ENCODE measurements at regions not wholly inside any gene's neighbourhood (a gene's known extent, or its start where the extent isn't known, plus 50 kb on each side); places are given as distances from the start of the nearest gene placed in this dataset.
"Not testable (repeated sequence)": the region's sequence is repeated elsewhere in the genome, so short reads cannot be mapped to it uniquely, and the experiment has no call there.

DNA sequence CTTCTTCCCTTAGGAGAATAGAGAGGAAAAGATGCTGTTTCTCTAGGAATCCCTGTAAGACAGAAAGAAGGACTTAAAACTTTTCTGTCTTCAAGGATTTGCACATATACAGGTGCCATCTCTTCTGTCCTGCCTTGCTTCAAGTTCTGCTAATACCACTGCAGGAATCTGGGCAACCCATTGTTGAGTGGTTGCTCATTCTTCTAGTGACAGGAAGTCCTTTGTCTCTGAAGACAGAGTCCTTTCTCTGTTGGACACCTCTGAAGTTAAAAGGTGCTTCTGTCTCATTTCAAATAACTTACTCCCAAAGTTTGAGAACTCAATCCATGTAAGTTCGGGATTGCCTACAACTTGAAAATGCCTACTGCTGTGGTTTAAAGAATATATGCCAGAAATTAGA, 114.4 kb upstream of the TMTC4 start:
- DNase-seq (ENCODE audit: low spot score in 2 of 2) (no peak), FAIRE-seq (no peak)

GRCh38 chr13:100788540-100788939, 113.9 kb upstream of the TMTC4 start:
- FAIRE-seq (no peak), DNase-seq (ENCODE audit: low spot score in 2 of 2) (no peak)

- DNase-seq (ENCODE audit: low spot score in 2 of 2) = no peak
- FAIRE-seq = no peak
These were observed 113.3 kb upstream of the TMTC4 start for GRCh38 chr13:100787899-100788298.

- DNase-seq (ENCODE audit: low spot score in 2 of 2); FAIRE-seq: not testable (repeated sequence)
These were observed 102.1 kb upstream of the TMTC4 start for GRCh38 chr13:100776686-100777085.

DNA sequence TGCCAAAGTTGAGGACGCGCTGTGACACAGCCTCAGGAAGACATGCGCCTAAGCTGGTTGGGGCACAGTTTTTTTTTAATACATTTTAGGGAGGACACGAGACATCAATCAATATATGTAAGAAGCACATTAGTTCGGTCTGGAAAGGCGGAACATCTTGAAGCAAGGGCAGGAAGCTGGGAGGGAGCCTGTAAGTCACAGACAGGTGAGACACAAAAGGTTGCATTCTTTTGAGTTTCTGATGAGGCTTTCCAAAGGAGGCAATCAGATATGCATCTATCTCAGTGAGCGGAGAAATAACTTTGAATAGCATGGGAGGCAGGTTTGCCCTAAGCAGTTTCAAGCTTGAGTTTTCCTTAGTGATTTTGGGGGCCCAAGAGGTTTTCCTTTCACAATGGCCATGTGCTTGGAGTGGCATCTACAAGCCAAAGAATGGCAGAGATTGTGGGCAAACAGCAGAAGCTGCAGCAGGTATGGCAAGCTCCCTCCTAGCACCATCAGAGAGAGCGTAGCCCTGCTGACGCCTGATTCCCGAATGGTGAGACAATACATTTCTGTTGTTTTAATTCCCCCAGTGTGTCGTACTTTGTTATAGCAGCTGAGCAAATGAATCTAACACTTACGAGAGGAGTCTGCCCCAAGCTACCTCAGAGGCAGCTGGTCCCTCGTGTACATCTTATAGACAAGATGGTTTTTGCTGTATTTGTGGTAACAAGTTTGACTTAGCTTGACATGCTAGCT, 99.5 kb upstream of the TMTC4 start:
- no peak for DNase-seq (ENCODE audit: low spot score in 2 of 2)

DNA sequence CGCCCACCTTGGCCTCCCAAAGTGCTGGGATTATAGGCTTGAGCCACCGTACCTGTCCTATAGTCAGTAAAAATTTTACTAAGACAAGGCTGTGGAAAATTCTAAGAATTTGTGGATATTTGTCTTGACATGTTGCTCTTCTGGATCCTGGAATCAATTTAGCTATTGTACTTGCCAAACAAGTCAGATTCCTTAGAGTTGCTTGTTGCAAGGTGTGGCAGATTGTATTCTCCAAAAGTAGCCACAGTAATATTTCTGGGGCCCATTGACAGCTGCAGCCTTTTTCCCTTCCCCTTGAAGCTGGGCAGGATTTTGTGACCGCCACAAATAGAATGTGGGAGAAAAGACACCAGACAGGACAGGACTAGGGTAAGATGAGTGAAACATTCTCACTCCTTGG, 98.8 kb upstream of the TMTC4 start:
- no peak for DNase-seq (ENCODE audit: low spot score in 2 of 2)
- no peak for FAIRE-seq

More for the DNA sequence above, 99.5 kb upstream of the TMTC4 start:
- no peak for FAIRE-seq

- FAIRE-seq (no peak), DNase-seq (ENCODE audit: low spot score in 2 of 2) (no peak)
These were observed 92.6 kb upstream of the TMTC4 start for GRCh38 chr13:100767192-100767591.

DNA sequence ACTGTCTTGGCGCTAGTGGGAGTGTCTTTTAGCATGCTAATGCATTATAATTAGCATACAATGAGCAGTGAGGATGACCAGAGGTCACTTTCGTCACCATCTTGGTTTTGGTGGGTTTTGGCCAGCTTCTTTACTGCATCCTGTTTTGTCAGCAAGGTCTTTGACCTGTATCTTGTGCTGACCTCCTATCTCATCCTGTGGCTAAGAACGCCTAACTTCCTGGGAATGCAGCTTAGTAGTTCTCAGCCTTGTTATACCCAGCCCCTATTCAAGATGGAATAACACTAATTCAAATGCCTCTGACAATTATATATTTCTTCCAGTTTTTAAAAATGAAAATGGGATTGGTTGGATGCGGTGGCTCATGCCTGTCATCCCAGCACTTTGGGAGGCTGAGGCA, 92.0 kb upstream of the TMTC4 start:
- DNase-seq (ENCODE audit: low spot score in 2 of 2); FAIRE-seq: not testable (repeated sequence)

DNA sequence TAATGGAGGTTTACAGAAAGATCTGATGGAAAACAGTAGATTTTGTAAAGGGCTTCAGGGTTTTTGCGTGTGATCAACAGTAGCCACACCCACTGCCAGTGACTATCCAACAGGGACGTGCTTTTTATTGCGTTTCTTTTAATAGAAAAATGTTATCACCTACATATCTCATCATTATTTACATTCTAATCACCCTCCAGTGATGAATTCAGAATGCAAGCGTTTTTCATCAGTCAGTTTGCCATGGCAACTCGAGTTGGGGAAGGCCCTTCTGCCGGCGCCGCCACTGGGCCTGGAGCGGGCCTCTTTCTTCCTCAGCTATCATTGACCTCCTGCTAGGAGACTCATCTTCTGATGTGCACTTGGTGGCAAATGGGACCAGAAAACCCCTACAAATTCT, 90.3 kb upstream of the TMTC4 start:
- FAIRE-seq (no peak), DNase-seq (ENCODE audit: low spot score in 2 of 2) (no peak)

DNA sequence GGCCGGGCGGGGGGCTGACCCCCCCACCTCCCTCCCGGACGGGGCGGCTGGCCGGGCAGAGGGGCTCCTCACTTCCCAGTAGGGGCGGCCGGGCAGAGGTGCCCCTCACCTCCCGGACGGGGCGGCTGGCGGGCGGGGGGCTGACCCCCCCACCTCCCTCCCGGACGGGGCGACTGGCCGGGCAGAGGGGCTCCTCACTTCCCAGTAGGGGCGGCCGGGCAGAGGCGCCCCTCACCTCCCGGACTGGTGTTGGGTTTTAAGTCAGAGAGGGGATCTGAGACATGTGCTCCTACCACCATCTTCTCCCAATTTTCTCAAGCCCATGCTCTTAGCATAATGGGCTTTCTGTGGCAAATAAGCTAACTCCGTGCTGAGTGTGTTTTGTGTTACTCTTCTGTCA, 87.5 kb upstream of the TMTC4 start:
- DNase-seq (ENCODE audit: low spot score in 2 of 2); FAIRE-seq: not testable (repeated sequence)

- no peak for FAIRE-seq
- no peak for DNase-seq (ENCODE audit: low spot score in 2 of 2)
These were observed 81.3 kb upstream of the TMTC4 start for GRCh38 chr13:100755891-100756290.

- DNase-seq (ENCODE audit: low spot score in 2 of 2) = no peak
- no peak for FAIRE-seq
These were observed 79.9 kb upstream of the TMTC4 start for GRCh38 chr13:100754459-100754858.

DNA sequence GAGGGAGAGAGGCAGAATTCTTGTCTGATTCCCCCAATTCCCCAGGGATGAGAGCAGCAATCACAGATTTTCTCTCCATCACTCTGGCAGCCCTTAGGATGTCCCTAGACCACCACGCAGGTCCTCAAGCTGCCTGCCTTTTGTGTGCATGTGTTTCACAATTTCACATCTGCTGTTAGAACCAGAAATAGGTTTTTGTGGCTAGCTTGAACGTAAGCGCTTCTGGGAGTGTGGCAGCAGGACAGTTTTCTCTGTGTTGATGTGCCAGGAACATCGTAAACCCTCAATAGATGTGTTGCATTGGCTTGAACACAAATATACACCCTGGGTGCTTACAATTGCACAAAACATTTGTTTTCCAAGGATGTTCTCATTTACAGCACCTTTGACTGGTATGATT, 78.8 kb upstream of the TMTC4 start:
- FAIRE-seq = no peak
- no peak for DNase-seq (ENCODE audit: low spot score in 2 of 2)

- peak in 1 of 2 donors; percentile 31 for DNase-seq (ENCODE audit: low spot score in 2 of 2)
- no peak for FAIRE-seq
These were observed 77.2 kb upstream of the TMTC4 start for GRCh38 chr13:100751826-100752225.

DNA sequence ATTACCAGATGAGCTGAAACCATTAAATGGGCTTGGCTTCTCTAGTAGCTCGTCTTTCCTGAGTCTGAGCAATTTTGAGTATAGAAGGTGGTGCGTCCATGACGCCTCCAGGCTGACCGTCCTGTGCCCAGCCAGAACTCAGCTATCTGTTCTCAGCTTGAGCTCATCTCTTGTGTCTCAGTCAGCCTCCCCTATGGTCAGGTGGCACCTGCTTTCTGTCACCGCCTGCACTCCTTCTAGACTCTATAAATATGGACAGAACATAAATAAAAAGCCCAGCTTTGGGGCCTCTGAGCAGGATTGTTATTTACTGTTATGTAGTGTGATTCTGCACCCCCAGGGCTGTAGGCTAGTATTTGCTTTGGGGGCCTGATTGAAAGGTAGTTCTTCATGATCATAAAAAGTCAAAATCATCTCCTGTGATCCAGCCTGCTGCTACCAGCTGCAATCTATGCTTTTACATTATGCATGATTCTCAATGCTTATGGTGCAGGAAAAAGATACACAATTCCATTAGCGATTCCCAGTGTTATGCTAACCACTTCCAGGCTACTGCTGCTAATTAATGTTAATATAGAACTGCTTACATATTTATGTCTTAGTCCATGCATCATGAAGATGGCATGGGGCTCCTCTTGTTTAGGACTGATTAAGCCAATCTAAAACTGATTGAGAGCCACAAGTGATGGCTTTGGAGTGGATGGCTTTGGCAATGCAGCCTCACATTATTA, 72.5 kb upstream of the TMTC4 start:
- DNase-seq (ENCODE audit: low spot score in 2 of 2) (no peak), FAIRE-seq (no peak)

- no peak for FAIRE-seq
These were observed 63.7 kb upstream of the TMTC4 start for GRCh38 chr13:100738176-100738855.

DNA sequence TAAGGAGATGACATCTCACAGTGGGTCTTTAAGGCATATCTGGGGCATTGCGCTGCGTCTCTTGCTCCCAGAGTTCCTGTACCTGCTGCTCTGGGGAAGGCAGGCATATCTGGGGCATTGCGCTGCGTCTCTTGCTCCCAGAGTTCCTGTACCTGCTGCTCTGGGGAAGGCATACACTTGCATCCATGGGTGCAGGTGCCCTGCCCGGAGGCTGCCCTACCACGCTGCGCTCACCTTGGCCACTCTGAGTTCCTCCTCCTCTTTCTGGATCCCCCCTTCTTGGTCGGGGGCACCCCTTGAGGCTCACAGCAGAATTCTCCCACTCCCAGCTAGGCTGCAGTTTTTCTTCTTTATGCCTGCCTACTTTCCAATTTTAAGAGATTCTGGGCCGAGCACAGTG, 60.9 kb upstream of the TMTC4 start:
- DNase-seq (ENCODE audit: low spot score in 2 of 2) = no peak
- no peak for FAIRE-seq

More at GRCh38 chr13:100738176-100738855, 63.7 kb upstream of the TMTC4 start:
- DNase-seq (ENCODE audit: low spot score in 2 of 2) = no peak

DNA sequence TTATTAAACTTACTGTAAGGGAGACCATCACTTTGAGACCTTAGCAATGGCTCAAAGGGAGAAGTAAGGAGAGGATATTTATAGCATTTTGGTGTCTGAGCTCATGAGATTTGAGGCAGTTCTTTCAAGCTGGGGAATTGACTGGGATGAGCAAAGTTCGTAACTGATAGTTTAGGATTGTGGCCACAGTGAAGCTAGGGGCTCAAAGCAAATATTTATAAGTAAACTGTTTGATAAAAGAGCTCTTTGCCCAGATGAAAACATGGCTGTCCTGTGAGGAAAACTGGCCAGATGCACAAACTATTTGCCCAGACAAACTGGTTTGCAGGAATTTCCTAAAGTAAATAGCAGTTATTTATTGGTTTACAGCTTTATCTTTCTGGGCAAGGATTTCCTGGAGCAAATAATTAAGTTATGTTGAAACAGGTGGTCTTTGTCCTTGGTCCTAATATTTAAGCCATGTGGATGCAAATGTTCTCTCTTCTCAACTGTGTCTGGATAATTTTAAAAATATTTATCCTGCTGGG, 59.7 kb upstream of the TMTC4 start:
- FAIRE-seq = no peak

GRCh38 chr13:100733261-100733660, 58.7 kb upstream of the TMTC4 start:
- no peak for FAIRE-seq
- DNase-seq (ENCODE audit: low spot score in 2 of 2) = no peak

More for the DNA sequence above, 59.7 kb upstream of the TMTC4 start:
- DNase-seq (ENCODE audit: low spot score in 2 of 2) = no peak

DNA sequence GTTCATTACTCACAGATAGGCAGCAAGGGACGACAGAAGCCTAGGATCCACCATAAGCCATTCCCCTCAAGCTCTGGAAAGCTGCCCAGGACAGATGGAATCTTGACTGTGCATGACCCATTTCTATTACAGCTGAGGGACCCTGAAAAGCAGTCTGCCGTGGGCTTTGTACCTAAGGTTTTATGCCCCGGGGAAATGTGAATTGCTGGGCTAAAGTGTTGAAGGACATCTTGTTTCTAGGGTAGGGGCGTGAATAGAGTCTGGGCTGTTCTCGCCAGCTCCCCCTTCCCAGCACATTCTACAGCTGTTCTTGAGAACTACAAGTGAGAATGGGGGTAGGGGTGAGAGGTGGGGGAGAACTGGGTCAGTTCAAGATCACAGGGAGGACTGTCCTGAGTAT, 53.6 kb upstream of the TMTC4 start:
- no peak for FAIRE-seq

DNA sequence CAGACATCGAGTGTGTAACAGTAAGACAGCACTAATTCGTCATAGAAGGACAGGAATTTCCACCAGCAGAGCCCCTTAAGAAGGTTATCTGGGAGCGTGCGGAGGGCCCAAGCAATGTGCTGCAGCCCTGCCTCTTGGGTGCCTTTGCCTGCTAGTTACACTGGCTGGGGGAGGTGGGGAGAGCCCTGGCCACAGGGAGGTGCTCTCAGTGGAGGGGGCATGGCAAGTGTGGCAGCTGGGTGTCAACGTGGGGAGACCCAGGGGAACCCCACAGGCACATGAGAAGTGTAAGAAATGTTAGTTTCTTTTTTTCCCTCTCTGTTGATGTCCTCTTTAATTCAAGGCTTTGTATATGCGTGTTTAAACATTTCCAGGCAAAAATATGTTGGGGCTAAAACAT, 50.9 kb upstream of the TMTC4 start:
- no peak for FAIRE-seq

More for the DNA sequence above, 53.6 kb upstream of the TMTC4 start:
- no peak for DNase-seq (ENCODE audit: low spot score in 2 of 2)

More for the DNA sequence above, 50.9 kb upstream of the TMTC4 start:
- no peak for DNase-seq (ENCODE audit: low spot score in 2 of 2)

Measured in frontal cortex (tissue), 3 donors.